ENCODE measurements at regions not wholly inside any gene's neighbourhood (a gene's known extent, or its start where the extent isn't known, plus 50 kb on each side); places are given as distances from the start of the nearest gene placed in this dataset.

DNA sequence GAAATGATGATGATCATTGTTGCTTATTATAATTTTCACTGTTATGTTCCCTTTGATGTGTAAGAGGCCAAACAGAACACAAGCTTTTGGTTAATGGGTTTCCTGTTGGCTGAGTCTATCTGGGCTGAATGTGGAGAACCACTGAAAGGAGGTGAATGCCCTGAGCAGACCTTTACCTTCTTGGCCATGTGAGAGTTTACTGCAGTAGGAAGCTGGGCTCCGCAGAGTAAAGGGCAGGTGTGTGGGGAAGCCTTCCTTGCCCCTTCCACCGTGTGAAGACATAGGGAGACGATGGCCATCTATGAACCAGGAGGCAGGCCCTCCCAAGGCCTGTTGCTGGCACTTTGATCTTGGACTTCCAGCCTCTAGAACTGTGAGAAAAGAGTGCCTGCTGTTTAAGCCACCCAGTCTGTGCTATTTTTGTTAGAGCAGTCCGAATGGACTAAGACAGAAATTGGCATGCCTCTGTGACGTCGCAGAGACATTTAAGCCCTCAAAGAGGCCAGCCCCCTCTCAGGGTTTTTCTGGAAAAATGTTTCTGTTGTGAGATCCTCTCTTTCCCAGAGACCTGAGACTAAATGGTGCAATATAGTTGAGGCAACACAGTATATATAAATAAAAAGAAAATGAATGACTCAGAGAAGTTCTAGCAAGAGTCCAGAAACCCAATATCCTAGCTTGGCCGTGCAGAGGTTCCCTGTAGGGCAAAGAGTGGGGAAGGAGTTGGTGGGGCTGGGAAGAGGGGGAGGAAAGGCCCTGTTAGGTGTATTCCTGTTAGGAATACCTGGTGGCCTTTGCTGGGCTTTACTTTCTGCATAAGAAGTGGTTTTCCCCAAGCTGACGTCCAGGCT lies 121.9 kb upstream of the LGALSL start:
- Mint-ChIP-seq H3K36me3 (ENCODE audit: low read depth) (no peaks in the 10 kb centered on the region), H3K9me3 (no peaks in the 10 kb centered on the region), H3K27ac (no peak overlapping the region), H3K4me3 (ENCODE audit: low read depth) (no peak overlapping the region), H3K4me1 (ENCODE audit: low read depth) (peaks cover 33% of the 10 kb centered on the region), H3K27me3 (ENCODE audit: low read depth) (peaks cover 9% of the 10 kb centered on the region)
- no peak for DNase-seq (ENCODE audit: low spot score)
- intact Hi-C loops (cut with micrococcal nuclease), result loop anchor here (1.0 to 2.0 kb wide), 4 partner anchors 156 to 541 kb away; partner anchors contain the start of gene AFTPH

DNA sequence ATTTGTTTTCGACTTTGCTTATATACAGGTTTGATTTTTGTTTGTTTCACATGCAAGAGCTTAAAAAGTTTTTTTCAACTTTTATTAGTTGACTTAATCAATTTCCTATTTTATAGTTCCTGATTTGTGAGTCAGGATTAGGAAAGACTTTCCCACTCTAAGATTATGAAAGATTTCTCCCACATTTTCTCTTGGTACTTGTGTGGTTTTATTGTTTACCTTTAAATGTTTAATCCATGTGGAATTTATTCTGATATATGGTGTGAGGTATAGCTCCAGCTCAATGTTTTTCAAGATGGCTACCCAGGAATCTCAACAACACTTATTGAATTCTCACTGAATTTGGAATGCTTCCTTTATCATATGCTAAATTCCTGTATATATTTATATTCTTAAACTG lies 117.8 kb upstream of the LGALSL start:
- Mint-ChIP-seq H3K27ac (no peak overlapping the region), H3K36me3 (ENCODE audit: low read depth) (no peaks in the 10 kb centered on the region), H3K27me3 (ENCODE audit: low read depth) (peaks cover 9% of the 10 kb centered on the region), H3K4me1 (ENCODE audit: low read depth) (peaks cover 3% of the 10 kb centered on the region), H3K4me3 (ENCODE audit: low read depth) (no peak overlapping the region), H3K9me3 (no peaks in the 10 kb centered on the region)
- no peak for DNase-seq (ENCODE audit: low spot score)
- intact Hi-C loops (cut with micrococcal nuclease), result no loop called here

DNA sequence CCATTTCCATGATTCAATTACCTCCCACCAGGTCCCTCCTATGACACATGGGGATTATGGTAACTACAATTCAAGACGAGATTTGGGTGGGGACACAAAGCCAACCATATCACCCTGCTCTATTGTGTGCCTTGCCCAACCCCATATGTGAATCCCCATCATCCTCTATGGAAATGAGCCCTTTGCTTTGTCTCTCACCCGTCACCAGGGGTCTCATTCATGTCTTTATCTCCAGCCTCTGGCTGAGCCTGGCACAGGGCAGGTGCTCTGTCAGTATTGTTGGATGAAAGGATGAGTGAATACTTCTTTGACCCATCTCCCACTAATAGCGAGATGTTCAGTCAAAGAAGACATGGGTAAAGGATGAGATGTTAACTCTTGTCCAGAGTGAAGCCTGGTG lies 116.6 kb upstream of the LGALSL start:
- no peaks in the 10 kb centered on the region for H3K9me3 Mint-ChIP-seq
- intact Hi-C loops (cut with micrococcal nuclease), result no loop called here
- no peak overlapping the region for H3K27ac Mint-ChIP-seq
- no peaks in the 10 kb centered on the region for H3K4me1 Mint-ChIP-seq (ENCODE audit: low read depth)
- peaks cover 12% of the 10 kb centered on the region for H3K27me3 Mint-ChIP-seq (ENCODE audit: low read depth)
- H3K36me3 Mint-ChIP-seq (ENCODE audit: low read depth), result no peaks in the 10 kb centered on the region
- H3K4me3 Mint-ChIP-seq (ENCODE audit: low read depth), result no peak overlapping the region
- no peak for DNase-seq (ENCODE audit: low spot score)

DNA sequence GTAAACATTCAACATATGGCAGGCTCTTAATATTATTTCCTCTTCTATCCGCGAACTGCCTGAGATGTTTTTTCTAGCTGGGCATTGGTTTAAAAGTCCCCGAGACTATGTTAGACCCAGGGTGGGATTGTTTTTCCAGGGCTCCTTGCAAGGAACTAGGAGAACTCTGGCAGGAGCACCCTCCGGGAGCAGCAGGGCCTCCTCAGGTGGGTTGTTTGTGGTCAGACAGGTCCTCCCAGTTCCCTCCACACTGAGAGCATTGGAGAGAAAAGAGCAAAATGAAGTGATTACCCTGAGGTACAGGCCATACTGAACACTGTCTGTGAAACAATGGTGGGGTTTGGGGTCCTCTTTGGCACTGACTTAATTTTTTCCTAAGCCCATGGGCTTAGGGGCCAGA lies 115.9 kb upstream of the LGALSL start:
- intact Hi-C loops (cut with micrococcal nuclease), result no loop called here
- Mint-ChIP-seq H3K36me3 (ENCODE audit: low read depth) (no peaks in the 10 kb centered on the region), H3K9me3 (no peaks in the 10 kb centered on the region), H3K27ac (no peak overlapping the region), H3K27me3 (ENCODE audit: low read depth) (peaks cover 12% of the 10 kb centered on the region), H3K4me1 (ENCODE audit: low read depth) (no peaks in the 10 kb centered on the region), H3K4me3 (ENCODE audit: low read depth) (no peak overlapping the region)
- no peak for DNase-seq (ENCODE audit: low spot score)

DNA sequence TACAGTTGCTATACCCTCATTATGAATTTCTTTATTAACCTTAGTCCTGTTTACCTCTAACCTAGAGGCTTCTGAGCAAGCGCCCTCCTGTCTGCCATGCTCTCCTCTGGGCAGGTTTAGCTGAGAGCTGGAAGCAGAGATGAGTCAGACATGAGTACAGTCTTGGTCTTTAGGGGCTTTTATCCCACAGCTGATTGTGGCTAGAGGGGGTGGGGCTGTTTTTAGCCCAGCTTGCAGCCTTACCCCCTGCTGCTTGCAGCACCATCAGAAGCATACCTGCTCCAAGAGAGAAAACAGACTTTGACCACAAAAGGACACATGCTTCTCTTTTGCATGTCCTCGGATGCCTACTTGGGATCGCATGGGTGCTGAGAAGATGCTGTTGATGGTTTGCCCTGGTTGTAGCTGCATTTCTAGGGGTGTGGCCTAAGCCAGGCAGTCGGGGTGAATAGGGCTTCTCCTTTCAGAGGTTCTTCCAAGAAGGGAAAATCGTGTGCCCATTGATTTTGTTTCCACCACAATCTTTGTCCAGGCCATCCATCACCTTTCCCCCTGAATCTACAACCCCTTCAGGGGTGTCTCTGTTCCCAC lies 115.0 kb upstream of the LGALSL start:
- Mint-ChIP-seq H3K27ac (no peak overlapping the region), H3K4me3 (ENCODE audit: low read depth) (no peak overlapping the region), H3K9me3 (no peaks in the 10 kb centered on the region), H3K36me3 (ENCODE audit: low read depth) (no peaks in the 10 kb centered on the region), H3K4me1 (ENCODE audit: low read depth) (no peaks in the 10 kb centered on the region), H3K27me3 (ENCODE audit: low read depth) (peaks cover 12% of the 10 kb centered on the region)
- DNase-seq (ENCODE audit: low spot score), result no peak
- intact Hi-C loops (cut with micrococcal nuclease), result no loop called here

DNA sequence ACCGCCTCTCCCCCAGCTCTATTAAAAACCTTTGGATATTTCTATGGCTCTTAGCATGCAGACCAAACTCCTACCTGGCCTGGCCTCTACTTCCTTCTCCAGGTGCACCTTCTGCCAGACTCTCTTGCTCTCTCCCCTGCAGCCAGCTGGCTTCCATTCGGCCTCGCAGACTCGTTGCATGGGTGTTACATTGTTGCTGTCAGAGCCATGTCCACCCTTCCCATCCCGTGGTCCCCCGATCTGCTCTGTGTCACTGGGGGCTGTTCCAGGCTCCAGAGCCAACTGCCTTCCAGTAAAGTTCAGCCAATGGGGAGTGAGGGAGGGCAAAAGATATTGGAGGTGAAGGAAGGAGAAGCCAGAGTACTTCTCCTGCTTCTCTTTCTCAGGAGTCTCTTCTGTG lies 112.5 kb upstream of the LGALSL start:
- DNase-seq (ENCODE audit: low spot score), result no peak
- no peak overlapping the region for H3K4me3 Mint-ChIP-seq (ENCODE audit: low read depth)
- intact Hi-C loops (cut with micrococcal nuclease), result no loop called here

DNA sequence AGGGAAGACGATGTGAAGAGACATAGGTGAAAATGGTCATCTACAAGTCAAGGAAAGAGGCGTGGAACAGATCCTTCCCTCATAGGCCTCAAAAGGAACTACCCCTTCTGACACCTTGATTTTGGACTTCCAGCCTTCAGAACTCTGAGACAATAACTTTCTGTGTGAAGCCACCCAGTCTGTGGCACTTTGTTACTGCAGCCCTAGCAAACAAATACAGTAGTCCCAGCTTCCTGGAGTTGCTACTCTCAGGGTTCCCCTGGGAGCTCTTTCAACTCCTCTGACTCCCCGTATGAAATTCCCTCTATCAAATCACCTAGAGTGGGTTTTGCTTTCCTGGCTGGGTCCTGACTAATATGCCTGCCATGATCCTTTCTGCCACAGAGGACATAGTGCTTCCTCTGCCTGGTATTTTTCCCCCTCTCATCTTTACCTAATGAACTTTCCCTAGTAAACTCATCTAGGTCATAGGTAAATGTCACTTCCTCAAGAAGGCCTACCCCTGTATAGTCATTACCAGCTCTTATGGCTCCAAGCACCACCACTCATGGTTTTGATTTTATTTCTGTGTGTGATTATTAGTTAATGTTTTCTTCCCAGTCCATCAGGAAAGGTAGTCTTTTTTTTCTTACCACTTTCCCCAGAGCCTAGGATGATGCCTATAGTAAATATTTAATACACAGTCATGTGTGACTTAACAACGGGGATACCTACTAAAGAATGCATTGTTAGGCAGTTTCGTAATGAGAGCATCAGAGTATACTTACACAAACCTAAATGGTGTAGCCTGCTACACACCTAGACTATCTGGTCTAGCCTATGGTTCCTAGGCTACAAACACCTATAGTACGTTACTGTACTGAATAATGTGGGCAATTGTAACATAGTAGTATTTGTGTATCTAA lies 111.5 kb upstream of the LGALSL start:
- no peak overlapping the region for H3K27ac Mint-ChIP-seq
- peaks cover 18% of the 10 kb centered on the region for H3K27me3 Mint-ChIP-seq (ENCODE audit: low read depth)
- intact Hi-C loops (cut with micrococcal nuclease), result no loop called here
- H3K36me3 Mint-ChIP-seq (ENCODE audit: low read depth), result no peaks in the 10 kb centered on the region
- no peaks in the 10 kb centered on the region for H3K4me1 Mint-ChIP-seq (ENCODE audit: low read depth)
- DNase-seq (ENCODE audit: low spot score), result no peak
- H3K4me3 Mint-ChIP-seq (ENCODE audit: low read depth), result no peak overlapping the region
- H3K9me3 Mint-ChIP-seq, result no peaks in the 10 kb centered on the region

More for the DNA sequence above, 112.5 kb upstream of the LGALSL start:
- Mint-ChIP-seq H3K27me3 (ENCODE audit: low read depth) (peaks cover 13% of the 10 kb centered on the region), H3K36me3 (ENCODE audit: low read depth) (no peaks in the 10 kb centered on the region), H3K9me3 (no peaks in the 10 kb centered on the region), H3K27ac (no peak overlapping the region), H3K4me1 (ENCODE audit: low read depth) (no peaks in the 10 kb centered on the region)

DNA sequence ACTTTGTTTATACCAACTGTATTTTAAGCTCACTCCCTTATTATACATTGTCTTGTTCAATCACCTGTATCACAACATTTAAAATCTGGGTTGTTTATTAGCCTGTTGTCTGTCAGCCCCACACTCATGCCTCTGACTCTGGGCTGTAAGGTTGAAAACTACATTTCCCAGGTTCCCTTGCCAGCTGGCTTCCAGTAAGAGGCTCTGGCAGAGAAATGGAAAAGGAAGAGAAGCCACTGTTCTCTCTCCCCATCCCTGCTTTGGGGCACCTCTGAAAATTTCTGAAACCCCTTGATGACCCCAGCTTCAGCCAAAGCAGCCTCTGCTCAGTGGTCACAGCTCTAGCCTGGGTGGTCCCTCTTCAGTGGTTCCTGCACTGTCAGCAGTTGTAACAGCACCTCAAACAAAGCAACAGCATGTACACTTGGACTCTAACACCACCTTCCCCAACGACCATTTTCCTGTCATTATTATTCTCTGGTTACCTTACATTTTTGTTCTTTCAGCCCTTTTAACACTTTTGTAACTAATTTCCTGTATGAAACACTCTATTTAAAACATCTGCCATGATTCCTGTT lies 108.9 kb upstream of the LGALSL start:
- intact Hi-C loops (cut with micrococcal nuclease), result no loop called here
- Mint-ChIP-seq H3K4me1 (ENCODE audit: low read depth) (no peaks in the 10 kb centered on the region), H3K4me3 (ENCODE audit: low read depth) (no peak overlapping the region), H3K27me3 (ENCODE audit: low read depth) (peaks cover 24% of the 10 kb centered on the region), H3K36me3 (ENCODE audit: low read depth) (no peaks in the 10 kb centered on the region), H3K9me3 (no peaks in the 10 kb centered on the region), H3K27ac (no peak overlapping the region)
- DNase-seq (ENCODE audit: low spot score), result no peak

DNA sequence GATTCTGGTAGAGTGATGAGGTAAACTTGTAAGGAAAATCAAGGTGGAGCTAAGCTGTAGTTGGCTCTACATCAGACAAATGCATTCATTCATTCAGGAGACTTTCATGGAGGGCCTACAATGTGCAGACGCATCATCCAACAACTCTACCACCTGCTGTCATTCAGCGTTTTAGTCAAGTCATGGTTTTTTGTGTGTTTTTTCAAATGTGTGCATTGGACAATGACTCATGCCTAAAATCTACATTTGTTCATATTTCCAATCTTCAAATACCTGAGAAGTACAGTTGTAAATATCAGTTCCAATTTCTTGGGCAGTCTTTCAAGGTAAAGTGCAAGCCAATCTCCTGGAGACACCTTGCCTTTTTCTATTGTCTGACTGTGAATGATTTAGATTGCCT lies 108.0 kb upstream of the LGALSL start:
- H3K27me3 Mint-ChIP-seq (ENCODE audit: low read depth), result peaks cover 21% of the 10 kb centered on the region
- no peaks in the 10 kb centered on the region for H3K4me1 Mint-ChIP-seq (ENCODE audit: low read depth)
- intact Hi-C loops (cut with micrococcal nuclease), result no loop called here
- H3K4me3 Mint-ChIP-seq (ENCODE audit: low read depth), result no peak overlapping the region
- no peak for DNase-seq (ENCODE audit: low spot score)
- H3K36me3 Mint-ChIP-seq (ENCODE audit: low read depth), result no peaks in the 10 kb centered on the region
- H3K27ac Mint-ChIP-seq, result no peak overlapping the region
- no peaks in the 10 kb centered on the region for H3K9me3 Mint-ChIP-seq

DNA sequence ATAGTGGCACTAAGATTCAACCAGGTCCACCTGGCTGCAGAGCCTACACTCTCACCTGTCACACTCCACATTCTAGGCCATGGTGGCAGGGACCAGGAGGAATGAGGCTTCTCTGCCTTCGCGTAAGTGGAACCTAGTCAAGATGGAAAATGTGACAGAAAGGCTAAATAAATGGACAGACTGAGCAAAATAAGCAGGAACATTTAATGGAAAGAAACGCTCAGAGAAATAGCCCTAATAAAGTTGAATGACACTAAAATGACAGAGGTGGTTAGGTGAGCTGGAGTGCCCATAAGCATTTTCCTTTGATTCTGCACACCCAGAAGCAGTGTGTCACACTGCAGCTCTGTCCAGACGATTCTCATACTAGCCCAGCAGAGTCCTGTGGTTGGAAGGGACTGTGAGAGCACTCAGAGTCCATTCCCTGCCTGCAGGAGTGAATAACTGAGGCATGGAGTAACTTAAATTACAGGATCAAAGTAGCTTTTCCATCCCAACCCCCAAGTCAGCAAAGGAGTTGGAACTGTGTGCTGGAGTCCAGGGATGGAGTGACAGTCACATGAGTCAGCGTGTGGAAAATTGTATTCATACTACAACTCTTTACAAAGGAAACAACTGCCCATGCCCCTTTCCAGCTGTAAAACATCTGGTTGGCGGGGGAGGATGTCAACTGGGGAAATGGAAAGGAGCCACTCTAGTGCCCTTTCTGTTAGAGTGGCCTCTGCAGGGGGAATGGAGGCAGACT lies 105.4 kb upstream of the LGALSL start:
- intact Hi-C loops (cut with micrococcal nuclease), result no loop called here
- H3K36me3 Mint-ChIP-seq (ENCODE audit: low read depth), result no peaks in the 10 kb centered on the region
- H3K4me1 Mint-ChIP-seq (ENCODE audit: low read depth), result no peaks in the 10 kb centered on the region
- peaks cover 17% of the 10 kb centered on the region for H3K27me3 Mint-ChIP-seq (ENCODE audit: low read depth)
- H3K27ac Mint-ChIP-seq, result no peak overlapping the region
- DNase-seq (ENCODE audit: low spot score), result no peak
- H3K9me3 Mint-ChIP-seq, result no peaks in the 10 kb centered on the region
- no peak overlapping the region for H3K4me3 Mint-ChIP-seq (ENCODE audit: low read depth)

DNA sequence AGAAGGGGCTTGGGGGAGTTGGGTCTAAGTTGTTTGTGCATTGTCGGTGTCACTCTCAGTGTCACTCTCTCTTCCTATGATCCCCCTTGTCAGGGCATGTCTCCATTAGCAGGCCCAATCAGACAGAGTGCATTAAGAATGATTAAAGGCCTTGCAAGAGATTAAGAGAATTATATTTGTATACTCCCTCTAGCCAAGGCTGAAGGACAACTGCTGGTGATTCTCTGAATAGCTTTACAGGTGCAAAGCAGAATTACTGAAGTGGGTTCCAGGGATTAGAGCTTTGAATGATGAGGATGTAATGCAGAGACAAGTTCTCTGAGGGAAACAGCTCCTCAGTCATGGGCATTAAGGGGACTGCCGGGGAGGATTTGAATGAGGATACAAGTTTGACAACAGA lies 104.8 kb upstream of the LGALSL start:
- intact Hi-C loops (cut with micrococcal nuclease), result no loop called here
- no peak overlapping the region for H3K4me3 Mint-ChIP-seq (ENCODE audit: low read depth)
- H3K27ac Mint-ChIP-seq, result no peak overlapping the region

DNA sequence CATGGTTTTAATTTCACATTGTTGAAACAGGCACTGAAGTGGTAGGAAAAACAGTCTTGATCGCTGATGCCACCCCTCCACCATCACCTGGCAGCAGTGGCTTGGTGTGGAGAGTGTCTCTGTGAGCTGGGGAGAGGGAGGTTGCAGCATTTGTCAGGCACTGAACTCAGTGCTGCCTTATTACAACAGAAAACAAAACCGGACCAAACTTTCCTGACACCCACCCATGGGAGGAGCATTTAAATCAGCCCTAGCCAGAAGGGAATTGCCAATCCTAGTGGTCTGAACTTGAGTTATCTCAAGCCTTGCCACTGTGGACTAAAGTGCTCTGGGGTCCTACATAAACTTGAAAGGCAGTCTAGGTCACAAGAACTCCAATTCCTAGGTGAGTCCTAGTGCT lies 103.0 kb upstream of the LGALSL start:
- Mint-ChIP-seq H3K27ac (no peak overlapping the region), H3K4me3 (ENCODE audit: low read depth) (no peak overlapping the region), H3K9me3 (no peaks in the 10 kb centered on the region), H3K36me3 (ENCODE audit: low read depth) (no peaks in the 10 kb centered on the region), H3K27me3 (ENCODE audit: low read depth) (peaks cover 30% of the 10 kb centered on the region), H3K4me1 (ENCODE audit: low read depth) (peaks cover 2% of the 10 kb centered on the region)
- intact Hi-C loops (cut with micrococcal nuclease), result no loop called here
- DNase-seq (ENCODE audit: low spot score), result no peak

More for the DNA sequence above, 104.8 kb upstream of the LGALSL start:
- no peak for DNase-seq (ENCODE audit: low spot score)
- H3K36me3 Mint-ChIP-seq (ENCODE audit: low read depth), result no peaks in the 10 kb centered on the region
- no peaks in the 10 kb centered on the region for H3K9me3 Mint-ChIP-seq
- H3K4me1 Mint-ChIP-seq (ENCODE audit: low read depth), result no peaks in the 10 kb centered on the region
- H3K27me3 Mint-ChIP-seq (ENCODE audit: low read depth), result peaks cover 19% of the 10 kb centered on the region
